ENCODE measurements at regions not wholly inside any gene's neighbourhood (a gene's known extent, or its start where the extent isn't known, plus 50 kb on each side); places are given as distances from the start of the nearest gene placed in this dataset.
"Not testable (repeated sequence)": the region's sequence is repeated elsewhere in the genome, so short reads cannot be mapped to it uniquely, and the experiment has no call there.

- no peaks in the 10 kb centered on the region for H3K4me1 ChIP-seq
- intact Hi-C loops (cut with DNase I; ENCODE audit: low total_unique reads) = loop anchor here (10.0 kb wide), 1 partner anchor 1777 kb away; no protein-coding TSS in a partner anchor
Measured at GRCh38 chr9:82052081-82052480, 63.5 kb downstream of the SPATA31D1 start.

GRCh38 chr9:82054264-82055015, 65.9 kb downstream of the SPATA31D1 start:
- H3K4me1 ChIP-seq = no peaks in the 10 kb centered on the region
- H3K4me3 ChIP-seq = no peak overlapping the region
- no peak overlapping the region for H3K27ac ChIP-seq
- no peaks in the 10 kb centered on the region for H3K27me3 ChIP-seq
- no peaks in the 10 kb centered on the region for H3K9me3 ChIP-seq
- no peaks in the 10 kb centered on the region for H3K36me3 ChIP-seq
- intact Hi-C loops (cut with DNase I; ENCODE audit: low total_unique reads) = loop anchor here (10.0 kb wide), 1 partner anchor 1780 kb away; no protein-coding TSS in a partner anchor
- TF ChIP-seq POLR2AphosphoS5 (IDR thresholded peaks at IDR 0.05) (no peak), POLR2A (IDR thresholded peaks at IDR 0.05) (no peak), CTCF (IDR thresholded peaks at IDR 0.05) (no peak)
- DNase-seq (ENCODE audit: low spot score in 2 of 2) = no peak

More at GRCh38 chr9:82052081-82052480, 63.5 kb downstream of the SPATA31D1 start:
- Histone ChIP-seq H3K4me3 (no peak overlapping the region), H3K36me3 (no peaks in the 10 kb centered on the region), H3K9me3 (no peaks in the 10 kb centered on the region), H3K27ac (no peak overlapping the region), H3K27me3 (no peaks in the 10 kb centered on the region)
- TF ChIP-seq CTCF (IDR thresholded peaks at IDR 0.05) = no peak
- no peak for TF ChIP-seq POLR2AphosphoS5 (IDR thresholded peaks at IDR 0.05)
- no peak for TF ChIP-seq POLR2A (IDR thresholded peaks at IDR 0.05)
- DNase-seq (ENCODE audit: low spot score in 2 of 2) = no peak

- H3K4me3 ChIP-seq = no peak overlapping the region
- no peaks in the 10 kb centered on the region for H3K9me3 ChIP-seq
- intact Hi-C loops (cut with DNase I; ENCODE audit: low total_unique reads) = loop anchor here (10.0 kb wide), 1 partner anchor 1783 kb away; no protein-coding TSS in a partner anchor
- no peaks in the 10 kb centered on the region for H3K36me3 ChIP-seq
- no peaks in the 10 kb centered on the region for H3K27me3 ChIP-seq
- TF ChIP-seq POLR2AphosphoS5 (IDR thresholded peaks at IDR 0.05) (no peak), CTCF (IDR thresholded peaks at IDR 0.05) (no peak), POLR2A (IDR thresholded peaks at IDR 0.05) (no peak)
- no peak for DNase-seq (ENCODE audit: low spot score in 2 of 2)
- H3K27ac ChIP-seq = no peak overlapping the region
- H3K4me1 ChIP-seq = no peaks in the 10 kb centered on the region
Measured at GRCh38 chr9:82057805-82058204, 69.2 kb downstream of the SPATA31D1 start.

- H3K27me3 ChIP-seq; H3K36me3 ChIP-seq; H3K4me3 ChIP-seq; H3K9me3 ChIP-seq; H3K27ac ChIP-seq; intact Hi-C loops (cut with DNase I; ENCODE audit: low total_unique reads); H3K4me1 ChIP-seq; DNase-seq (ENCODE audit: low spot score in 2 of 2): not testable (repeated sequence)
Measured at GRCh38 chr9:82061801-82062200, 73.2 kb downstream of the SPATA31D1 start.

GRCh38 chr9:82062245-82062644, 73.7 kb downstream of the SPATA31D1 start:
- Histone ChIP-seq H3K9me3 (no peaks in the 10 kb centered on the region), H3K36me3 (no peaks in the 10 kb centered on the region), H3K27ac (no peak overlapping the region), H3K4me1 (no peaks in the 10 kb centered on the region), H3K4me3 (no peak overlapping the region), H3K27me3 (no peaks in the 10 kb centered on the region)
- no peak for TF ChIP-seq POLR2A (IDR thresholded peaks at IDR 0.05)
- TF ChIP-seq POLR2AphosphoS5 (IDR thresholded peaks at IDR 0.05) = no peak
- no peak for TF ChIP-seq CTCF (IDR thresholded peaks at IDR 0.05)
- DNase-seq (ENCODE audit: low spot score in 2 of 2) = no peak
- intact Hi-C loops (cut with DNase I; ENCODE audit: low total_unique reads) = no loop called here

Data from breast epithelium (tissue), 4 donors.